Effector CD4-positive, alpha-beta T cell (primary cell): ENCODE measurements at regions not wholly inside any gene's neighbourhood (a gene's known extent, or its start where the extent isn't known, plus 50 kb on each side); places are given as distances from the start of the nearest gene placed in this dataset.

Experiments
- DNase-seq: peaks from one replicate; pipeline ENCODE4 v3.0.0-alpha.2; 2020

- no peak for DNase-seq
Measured at GRCh38 chr2:239522740-239523119, 121.9 kb upstream of the HDAC4 start.

- no peak for DNase-seq
Measured at GRCh38 chr2:239522002-239522739, 121.4 kb upstream of the HDAC4 start.

GRCh38 chr2:239521518-239521815, 120.6 kb upstream of the HDAC4 start:
- DNase-seq, result no peak

- no peak for DNase-seq
Measured at GRCh38 chr2:239520811-239521517, 120.1 kb upstream of the HDAC4 start.

GRCh38 chr2:239519921-239520585, 119.2 kb upstream of the HDAC4 start:
- no peak for DNase-seq

- DNase-seq, result no peak
Measured at GRCh38 chr2:239519089-239519920, 118.5 kb upstream of the HDAC4 start.

GRCh38 chr2:239518286-239519088, 117.7 kb upstream of the HDAC4 start:
- no peak for DNase-seq

- no peak for DNase-seq
Measured at GRCh38 chr2:239517686-239518085, 116.9 kb upstream of the HDAC4 start.

- DNase-seq, result no peak
Measured at GRCh38 chr2:239516954-239517305, 116.1 kb upstream of the HDAC4 start.

GRCh38 chr2:239516286-239516953, 115.6 kb upstream of the HDAC4 start:
- DNase-seq, result no peak

GRCh38 chr2:239514754-239515530, 114.1 kb upstream of the HDAC4 start:
- DNase-seq, result no peak

GRCh38 chr2:239512054-239512453, 111.2 kb upstream of the HDAC4 start:
- DNase-seq, result no peak

GRCh38 chr2:239509373-239510143, 108.7 kb upstream of the HDAC4 start:
- DNase-seq, result no peak

- no peak for DNase-seq
Measured at GRCh38 chr2:239508261-239508660, 107.4 kb upstream of the HDAC4 start.

GRCh38 chr2:239507576-239508258, 106.9 kb upstream of the HDAC4 start:
- DNase-seq, result no peak

- DNase-seq, result no peak
Measured at GRCh38 chr2:239506961-239507360, 106.1 kb upstream of the HDAC4 start.

GRCh38 chr2:239506101-239506857, 105.5 kb upstream of the HDAC4 start:
- no peak for DNase-seq

- no peak for DNase-seq
Measured at GRCh38 chr2:239504643-239505235, 103.9 kb upstream of the HDAC4 start.
